GM06990 (cell line): ENCODE measurements at regions not wholly inside any gene's neighbourhood (a gene's known extent, or its start where the extent isn't known, plus 50 kb on each side); places are given as distances from the start of the nearest gene placed in this dataset.

ENCODE experiments used
- DNase-seq: peaks from one replicate; pipeline ENCODE4 v3.0.0-alpha.2; 2011; ENCODE audit not compliant: insufficient read length; ENCODE audit errors: extremely low read depth
- H3K27me3 ChIP-seq: replicated peaks from 2 replicates; pipeline ENCODE4 v1.6.0; 2011; ENCODE audit warnings: low read length; ENCODE audit not compliant: control insufficient read depth, insufficient read depth
- H3K36me3 ChIP-seq: 2 replicates; pipeline ENCODE4 v1.5.1; 2011; ENCODE audit warnings: low read length; ENCODE audit not compliant: control insufficient read depth, insufficient read depth
- H3K4me3 ChIP-seq: replicated peaks from 2 replicates; pipeline ENCODE4 v1.5.1; 2011; ENCODE audit warnings: low read depth, mild to moderate bottlenecking, control low read depth, low read length
- CTCF ChIP-seq: IDR thresholded peaks from 2 replicates; pipeline ENCODE4 v1.5.1; 2011; ENCODE audit warnings: low read length, control low read depth, mild to moderate bottlenecking, inconsistent platforms; ENCODE audit not compliant: insufficient read depth, poor library complexity, severe bottlenecking

GRCh38 chr6:50952092-50952907, 133.6 kb downstream of the TFAP2B start:
- H3K36me3 ChIP-seq = no peaks in the 10 kb centered on the region
- no peak for TF ChIP-seq CTCF
- peak; percentile 30 for DNase-seq
- H3K27me3 ChIP-seq = no peaks in the 10 kb centered on the region
- H3K4me3 ChIP-seq = no peak overlapping the region

DNA sequence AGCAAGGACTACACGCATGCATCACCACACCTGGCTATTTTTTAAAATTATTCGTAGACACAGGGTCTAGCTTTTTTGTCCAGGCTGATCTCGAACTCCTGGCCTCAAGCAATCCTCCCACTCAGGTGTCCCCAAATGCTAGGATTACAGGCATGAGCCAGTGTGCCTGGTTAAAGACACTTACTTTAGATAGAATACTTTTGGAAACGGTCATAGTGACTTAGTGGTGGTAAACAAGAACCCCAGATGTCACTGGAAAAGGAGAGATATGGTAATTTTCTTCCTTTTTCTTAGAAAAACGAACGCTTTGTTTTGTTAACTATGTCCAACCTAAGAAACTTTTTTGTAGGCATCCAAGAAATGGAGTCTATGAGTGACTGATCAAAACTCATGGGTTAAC, 137.3 kb downstream of the TFAP2B start:
- Histone ChIP-seq H3K36me3 (no peaks in the 10 kb centered on the region), H3K27me3 (no peaks in the 10 kb centered on the region), H3K4me3 (no peak overlapping the region)
- TF ChIP-seq CTCF = no peak
- DNase-seq = no peak

- Histone ChIP-seq H3K4me3 (no peak overlapping the region), H3K36me3 (no peaks in the 10 kb centered on the region), H3K27me3 (no peaks in the 10 kb centered on the region)
- DNase-seq = no peak
- no peak for TF ChIP-seq CTCF
Observed at GRCh38 chr6:50958148-50958697, 139.6 kb downstream of the TFAP2B start.

DNA sequence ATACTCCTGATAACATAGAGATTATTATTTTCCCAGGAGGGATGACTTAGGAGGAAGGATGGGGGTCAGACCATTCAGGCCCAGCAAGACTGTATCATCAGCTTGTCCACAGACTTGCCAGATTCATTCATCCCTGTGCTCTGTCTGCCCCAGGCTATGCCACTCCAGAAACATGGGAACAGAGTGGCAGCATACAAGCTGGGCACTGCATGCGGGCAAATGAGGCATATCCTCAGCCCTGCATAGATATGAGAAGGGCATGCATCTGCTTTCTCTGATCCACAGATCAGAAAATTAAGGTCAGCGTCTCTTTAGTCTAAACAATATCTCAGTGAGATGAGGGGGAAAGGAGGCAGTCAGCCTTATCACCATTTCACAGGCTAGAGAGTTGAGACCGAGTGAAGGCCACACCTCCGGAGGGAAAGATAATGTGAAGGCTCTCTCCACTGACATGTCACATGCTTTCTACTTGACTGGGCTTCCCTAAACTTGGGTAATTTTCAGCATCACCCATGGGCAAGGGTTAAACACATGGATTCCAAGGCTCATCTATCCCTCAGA, 140.5 kb downstream of the TFAP2B start:
- no peak for DNase-seq
- Histone ChIP-seq H3K27me3 (no peaks in the 10 kb centered on the region), H3K36me3 (no peaks in the 10 kb centered on the region), H3K4me3 (no peak overlapping the region)
- TF ChIP-seq CTCF = no peak

- Histone ChIP-seq H3K4me3 (no peak overlapping the region), H3K36me3 (no peaks in the 10 kb centered on the region), H3K27me3 (no peaks in the 10 kb centered on the region)
- no peak for TF ChIP-seq CTCF
- DNase-seq = no peak
Observed at GRCh38 chr6:50961611-50962010, 142.9 kb downstream of the TFAP2B start.
